Neural cell (in vitro differentiated cells): ENCODE measurements at regions not wholly inside any gene's neighbourhood (a gene's known extent, or its start where the extent isn't known, plus 50 kb on each side); places are given as distances from the start of the nearest gene placed in this dataset.

Experiments used
- EZH2 ChIP-seq: fragments of 200-600, 300-800 bp; shearing (Covaris generic), sonication (generic); IDR thresholded peaks from 2 replicates; pipeline ENCODE4 v1.6.1; 2014; ENCODE audit warnings: antibody characterized with exemption, low read length, borderline replicate concordance, mild to moderate bottlenecking; ENCODE audit not compliant: insufficient read depth, poor library complexity, severe bottlenecking
- MXI1 ChIP-seq: fragments of 450-650 bp; conservative IDR thresholded peaks from 2 replicates; pipeline ENCODE4 v1.6.1; 2014; ENCODE audit warnings: antibody characterized with exemption, mild to moderate bottlenecking; ENCODE audit not compliant: poor library complexity, severe bottlenecking
- POLR2AphosphoS5 ChIP-seq: IDR thresholded peaks from 2 replicates; pipeline ENCODE4 v1.6.1; 2012
- RAD21 ChIP-seq: fragments of 450-650 bp; conservative IDR thresholded peaks from 2 replicates; pipeline ENCODE4 v1.6.1; 2014; ENCODE audit warnings: antibody characterized with exemption, mild to moderate bottlenecking, moderate library complexity
- TAF1 ChIP-seq: IDR thresholded peaks from 2 replicates; pipeline ENCODE4 v1.6.1; 2012; ENCODE audit warnings: low read depth
- TF ChIP-seq, protein P1 (sequence below): fragments of 450-650 bp; IDR thresholded peaks from 2 replicates; pipeline ENCODE4 v1.5.1; 2014; ENCODE audit warnings: antibody characterized with exemption, mild to moderate bottlenecking, moderate library complexity; ENCODE audit not compliant: poor library complexity, severe bottlenecking

DNA sequence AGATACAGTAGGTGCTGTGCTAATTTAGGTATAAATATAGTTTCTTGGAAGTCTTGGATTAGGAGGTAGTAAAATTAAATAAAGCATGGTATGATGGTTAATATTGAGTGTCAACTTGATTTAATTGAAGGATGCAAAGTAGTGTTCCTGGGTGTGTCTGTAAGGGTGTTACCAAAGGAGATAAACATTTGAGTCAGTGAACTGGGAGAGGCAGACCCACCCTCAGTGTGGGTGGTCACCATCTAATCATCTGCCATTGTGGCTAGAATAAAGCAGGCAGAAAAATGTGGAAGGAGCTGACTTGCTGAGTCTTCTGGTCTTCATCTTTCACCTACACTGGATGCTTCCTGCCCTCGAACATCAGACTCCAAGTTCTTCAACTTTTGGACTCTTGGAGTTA, 153.7 kb upstream of the GK2 start:
- TF ChIP-seq MXI1 (no peak), TAF1 (no peak), EZH2 (no peak), POLR2AphosphoS5 (no peak), RAD21 (no peak)
- TF ChIP-seq, protein P1, sequence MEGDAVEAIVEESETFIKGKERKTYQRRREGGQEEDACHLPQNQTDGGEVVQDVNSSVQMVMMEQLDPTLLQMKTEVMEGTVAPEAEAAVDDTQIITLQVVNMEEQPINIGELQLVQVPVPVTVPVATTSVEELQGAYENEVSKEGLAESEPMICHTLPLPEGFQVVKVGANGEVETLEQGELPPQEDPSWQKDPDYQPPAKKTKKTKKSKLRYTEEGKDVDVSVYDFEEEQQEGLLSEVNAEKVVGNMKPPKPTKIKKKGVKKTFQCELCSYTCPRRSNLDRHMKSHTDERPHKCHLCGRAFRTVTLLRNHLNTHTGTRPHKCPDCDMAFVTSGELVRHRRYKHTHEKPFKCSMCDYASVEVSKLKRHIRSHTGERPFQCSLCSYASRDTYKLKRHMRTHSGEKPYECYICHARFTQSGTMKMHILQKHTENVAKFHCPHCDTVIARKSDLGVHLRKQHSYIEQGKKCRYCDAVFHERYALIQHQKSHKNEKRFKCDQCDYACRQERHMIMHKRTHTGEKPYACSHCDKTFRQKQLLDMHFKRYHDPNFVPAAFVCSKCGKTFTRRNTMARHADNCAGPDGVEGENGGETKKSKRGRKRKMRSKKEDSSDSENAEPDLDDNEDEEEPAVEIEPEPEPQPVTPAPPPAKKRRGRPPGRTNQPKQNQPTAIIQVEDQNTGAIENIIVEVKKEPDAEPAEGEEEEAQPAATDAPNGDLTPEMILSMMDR: no peak
